ENCODE measurements at regions not wholly inside any gene's neighbourhood (a gene's known extent, or its start where the extent isn't known, plus 50 kb on each side); places are given as distances from the start of the nearest gene placed in this dataset.

- TF ChIP-seq CTCF (IDR thresholded peaks at IDR 0.05; ENCODE audit: insufficient read depth, low read length) = no peak
- TF ChIP-seq REST (IDR thresholded peaks at IDR 0.05; ENCODE audit: insufficient replicate concordance, low read depth) = no peak
- TF ChIP-seq GABPA (IDR thresholded peaks at IDR 0.05; ENCODE audit: low read depth) = no peak
- TF ChIP-seq POLR2AphosphoS5 (IDR thresholded peaks at IDR 0.05; ENCODE audit: low read depth) = no peak
- TF ChIP-seq SPI1 (IDR thresholded peaks at IDR 0.05; ENCODE audit: borderline replicate concordance, low read depth) = no peak
Observed at GRCh38 chr19:33916792-33917191, 120.1 kb downstream of the KCTD15 start.

Measured in HL-60 (cell line).